ENCODE measurements at regions not wholly inside any gene's neighbourhood (a gene's known extent, or its start where the extent isn't known, plus 50 kb on each side); places are given as distances from the start of the nearest gene placed in this dataset.

- Histone ChIP-seq H3K27ac (no peak overlapping the region), H3K4me3 (no peak overlapping the region), H3K27me3 (no peaks in the 10 kb centered on the region), H3K36me3 (no peaks in the 10 kb centered on the region), H3K4me1 (no peaks in the 10 kb centered on the region), H3K9me3 (peaks cover 0 to 7% (median 0%) of the 10 kb centered on the region in 4 donors)
- TF ChIP-seq, protein P1, sequence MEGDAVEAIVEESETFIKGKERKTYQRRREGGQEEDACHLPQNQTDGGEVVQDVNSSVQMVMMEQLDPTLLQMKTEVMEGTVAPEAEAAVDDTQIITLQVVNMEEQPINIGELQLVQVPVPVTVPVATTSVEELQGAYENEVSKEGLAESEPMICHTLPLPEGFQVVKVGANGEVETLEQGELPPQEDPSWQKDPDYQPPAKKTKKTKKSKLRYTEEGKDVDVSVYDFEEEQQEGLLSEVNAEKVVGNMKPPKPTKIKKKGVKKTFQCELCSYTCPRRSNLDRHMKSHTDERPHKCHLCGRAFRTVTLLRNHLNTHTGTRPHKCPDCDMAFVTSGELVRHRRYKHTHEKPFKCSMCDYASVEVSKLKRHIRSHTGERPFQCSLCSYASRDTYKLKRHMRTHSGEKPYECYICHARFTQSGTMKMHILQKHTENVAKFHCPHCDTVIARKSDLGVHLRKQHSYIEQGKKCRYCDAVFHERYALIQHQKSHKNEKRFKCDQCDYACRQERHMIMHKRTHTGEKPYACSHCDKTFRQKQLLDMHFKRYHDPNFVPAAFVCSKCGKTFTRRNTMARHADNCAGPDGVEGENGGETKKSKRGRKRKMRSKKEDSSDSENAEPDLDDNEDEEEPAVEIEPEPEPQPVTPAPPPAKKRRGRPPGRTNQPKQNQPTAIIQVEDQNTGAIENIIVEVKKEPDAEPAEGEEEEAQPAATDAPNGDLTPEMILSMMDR (IDR thresholded peaks at IDR 0.05): no peak
- TF ChIP-seq POLR2A (IDR thresholded peaks at IDR 0.05) (no peak), EP300 (IDR thresholded peaks at IDR 0.05) (no peak)
- no peak for DNase-seq (ENCODE audit: low spot score in 2 of 2)
- WGBS, 2 donors: 75 to 90% methylated on average over 1 of the region's 1 CpG
These were observed 584.1 kb downstream of the VRK1 start for GRCh38 chr14:97381309-97381708.

DNA sequence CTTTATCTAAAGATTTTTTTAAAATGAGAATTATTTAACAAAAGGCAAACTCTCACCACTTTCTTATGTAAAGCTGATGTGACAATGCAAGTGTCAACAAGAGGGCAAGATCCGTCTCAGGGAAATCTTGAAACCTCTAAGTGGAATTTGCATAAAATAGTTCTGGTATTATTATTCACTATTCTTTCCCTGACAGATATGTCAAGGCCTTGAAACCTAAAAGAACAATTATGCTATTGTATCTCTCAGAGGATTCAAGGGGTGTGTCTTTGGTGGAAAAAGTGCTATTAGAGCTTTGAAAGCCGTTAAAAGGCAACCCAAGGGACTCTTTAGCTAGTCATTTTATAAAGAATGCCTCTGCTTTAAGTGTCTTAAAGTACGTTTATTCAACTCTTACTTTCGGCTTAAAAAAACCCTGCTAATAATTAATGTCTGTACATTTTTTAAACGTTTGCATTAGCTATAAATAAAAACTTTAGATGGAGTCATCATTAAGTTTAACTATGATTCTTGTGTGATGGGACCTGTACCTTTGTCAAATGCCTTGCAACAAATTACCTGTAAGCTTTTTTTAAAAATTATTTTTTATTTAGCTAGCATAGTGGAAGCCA is 585.5 kb downstream of the VRK1 start:
- Histone ChIP-seq H3K9me3 (peaks cover 0 to 7% (median 0%) of the 10 kb centered on the region in 4 donors), H3K4me1 (no peaks in the 10 kb centered on the region), H3K4me3 (no peak overlapping the region), H3K27me3 (no peaks in the 10 kb centered on the region), H3K36me3 (no peaks in the 10 kb centered on the region), H3K27ac (no peak overlapping the region)
- DNase-seq (ENCODE audit: low spot score in 2 of 2): no peak
- TF ChIP-seq, protein P1 (IDR thresholded peaks at IDR 0.05): no peak
- TF ChIP-seq EP300 (IDR thresholded peaks at IDR 0.05) (no peak), POLR2A (IDR thresholded peaks at IDR 0.05) (no peak)
- WGBS, 2 donors: 13 to 23% methylated on average over 5 of the region's 5 CpGs

DNA sequence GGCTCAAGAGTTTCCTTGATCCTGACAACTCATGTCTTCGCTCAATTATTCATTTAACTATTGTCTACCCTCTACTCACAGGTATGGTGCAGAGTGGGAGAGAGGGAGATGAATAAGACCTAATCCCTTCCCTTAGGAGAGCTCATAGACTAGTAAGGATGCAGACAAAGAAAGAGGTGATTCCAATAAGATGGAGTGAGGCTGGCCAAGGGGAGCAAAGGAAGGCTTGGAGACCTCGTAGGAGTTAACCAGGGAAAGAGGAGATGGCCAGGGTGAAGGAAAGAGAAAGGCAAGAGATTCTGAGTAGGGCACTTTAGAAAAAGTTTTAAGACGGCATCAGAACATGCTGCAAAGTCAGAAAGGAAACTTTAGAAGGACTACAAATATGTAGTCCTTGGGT is 588.5 kb downstream of the VRK1 start:
- WGBS, 2 donors: 80 to 87% methylated on average over 3 of the region's 3 CpGs
- Histone ChIP-seq H3K36me3 (no peaks in the 10 kb centered on the region), H3K4me3 (no peak overlapping the region), H3K4me1 (peaks cover 0 to 4% (median 0%) of the 10 kb centered on the region in 4 donors), H3K27ac (no peak overlapping the region), H3K27me3 (no peaks in the 10 kb centered on the region), H3K9me3 (peaks cover 0 to 5% (median 0%) of the 10 kb centered on the region in 4 donors)
- TF ChIP-seq POLR2A (IDR thresholded peaks at IDR 0.05): no peak
- TF ChIP-seq, protein P1 (IDR thresholded peaks at IDR 0.05): no peak
- no peak for TF ChIP-seq EP300 (IDR thresholded peaks at IDR 0.05)
- no peak for DNase-seq (ENCODE audit: low spot score in 2 of 2)

DNA sequence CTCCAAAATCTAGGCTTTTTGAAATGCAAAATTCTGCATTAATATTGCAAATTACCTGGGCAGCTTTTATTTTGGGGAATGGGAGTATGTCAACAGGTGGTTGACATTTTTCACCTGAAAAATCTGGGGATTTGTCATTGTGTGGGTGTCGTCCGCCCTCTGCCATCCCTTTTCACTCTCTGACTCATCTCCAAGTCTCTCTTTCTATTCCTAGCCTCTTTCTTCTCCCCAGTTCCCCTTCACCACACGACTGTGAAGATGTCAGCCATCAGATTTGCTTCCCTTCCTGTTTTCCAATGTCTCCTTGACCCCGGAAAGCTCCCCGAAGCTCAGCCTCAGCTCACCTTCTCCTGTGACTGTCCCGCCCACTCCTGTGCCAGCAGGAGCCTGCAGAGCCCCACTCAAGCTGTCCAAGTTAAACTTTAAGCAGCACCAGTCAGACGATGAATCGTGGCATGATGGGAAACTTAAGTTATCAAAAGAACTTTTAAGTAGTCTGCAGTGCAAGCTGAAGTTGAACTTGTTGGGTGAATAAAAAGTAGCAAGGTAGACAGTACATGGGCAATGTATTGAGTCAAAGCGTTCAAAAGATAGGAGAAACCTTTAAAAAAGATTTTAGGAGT is 590.2 kb downstream of the VRK1 start:
- DNase-seq (ENCODE audit: low spot score in 2 of 2): no peak
- H3K4me1 ChIP-seq: peaks cover 0 to 4% (median 0%) of the 10 kb centered on the region in 4 donors
- H3K9me3 ChIP-seq: no peaks in the 10 kb centered on the region
- WGBS, 2 donors: 51 to 55% methylated on average over 9 of the region's 9 CpGs
- H3K4me3 ChIP-seq: no peak overlapping the region
- H3K36me3 ChIP-seq: no peaks in the 10 kb centered on the region
- no peak overlapping the region for H3K27ac ChIP-seq
- no peaks in the 10 kb centered on the region for H3K27me3 ChIP-seq
- TF ChIP-seq, protein P1 (IDR thresholded peaks at IDR 0.05): no peak
- TF ChIP-seq EP300 (IDR thresholded peaks at IDR 0.05): no peak
- TF ChIP-seq POLR2A (IDR thresholded peaks at IDR 0.05): no peak

DNA sequence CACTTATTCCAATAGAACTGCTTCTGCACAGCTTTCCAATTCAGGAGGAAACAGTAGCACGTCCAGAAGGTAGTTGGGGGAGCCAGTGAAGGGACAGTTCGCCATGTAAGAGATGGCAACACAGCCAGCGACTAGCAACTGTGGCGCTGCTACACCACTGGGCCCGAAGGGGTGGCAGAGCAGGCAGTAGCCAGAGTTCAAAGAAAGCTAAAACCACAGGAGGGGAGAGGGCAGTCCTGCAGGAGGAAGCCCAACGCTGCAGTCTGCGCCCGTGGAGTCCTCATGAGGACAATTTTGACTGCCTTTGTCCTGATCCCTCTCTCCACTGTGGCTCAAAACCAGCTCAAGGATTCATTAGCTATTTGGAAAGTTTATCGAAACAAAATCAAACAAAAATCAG is 591.2 kb downstream of the VRK1 start:
- no peaks in the 10 kb centered on the region for H3K36me3 ChIP-seq
- 42 to 49% methylated on average over 9 of the region's 9 CpGs for WGBS, 2 donors
- H3K27me3 ChIP-seq: no peaks in the 10 kb centered on the region
- no peak for DNase-seq (ENCODE audit: low spot score in 2 of 2)
- H3K4me3 ChIP-seq: no peak overlapping the region
- TF ChIP-seq EP300 (IDR thresholded peaks at IDR 0.05) (no peak), POLR2A (IDR thresholded peaks at IDR 0.05) (no peak)
- TF ChIP-seq, protein P1 (IDR thresholded peaks at IDR 0.05): no peak
- no peak overlapping the region for H3K27ac ChIP-seq
- peaks cover 0 to 4% (median 0%) of the 10 kb centered on the region in 4 donors for H3K4me1 ChIP-seq
- H3K9me3 ChIP-seq: no peaks in the 10 kb centered on the region
